GM19351 (cell line): ENCODE measurements at regions not wholly inside any gene's neighbourhood (a gene's known extent, or its start where the extent isn't known, plus 50 kb on each side); places are given as distances from the start of the nearest gene placed in this dataset.
"Not testable (repeated sequence)": the region's sequence is repeated elsewhere in the genome, so short reads cannot be mapped to it uniquely, and the experiment has no call there.

ENCODE experiments used
- ATAC-seq: cut with Tn5 transposase; IDR thresholded peaks from one replicate; pipeline ENCODE4 v1.9.1; 2021; ENCODE audit warnings: mild to moderate bottlenecking, moderate library complexity; ENCODE audit not compliant: unreplicated experiment

GRCh38 chr6:50330347-50330746 is 280.6 kb upstream of the DEFB112 start:
- ATAC-seq: no peak

- ATAC-seq: no peak
Measured at GRCh38 chr6:50330963-50331362, 281.2 kb upstream of the DEFB112 start.

DNA sequence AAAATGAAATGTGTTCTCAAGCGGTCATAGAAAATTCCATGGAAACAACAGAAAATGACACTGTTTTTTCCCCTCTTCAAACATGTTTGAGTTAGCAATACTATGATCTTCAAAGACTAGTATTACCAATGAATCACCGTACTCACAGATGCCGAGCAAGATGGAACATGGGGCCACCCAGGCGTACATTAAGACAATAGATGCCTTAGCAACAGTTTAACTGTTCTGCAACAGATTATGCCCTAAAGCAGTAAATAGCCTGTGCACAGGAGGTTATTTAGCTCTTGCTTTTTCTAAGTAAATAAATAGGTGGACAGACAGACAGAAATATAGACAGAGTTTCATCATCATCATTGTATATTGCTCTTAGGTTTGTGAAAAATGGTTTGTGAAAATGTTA is 284.0 kb upstream of the DEFB112 start:
- ATAC-seq: no peak

- no peak for ATAC-seq
Measured at GRCh38 chr6:50337532-50338122, 287.9 kb upstream of the DEFB112 start.

- no peak for ATAC-seq
Measured at GRCh38 chr6:50353603-50354002, 303.9 kb upstream of the DEFB112 start.

GRCh38 chr6:50358113-50358512 is 308.4 kb upstream of the DEFB112 start:
- ATAC-seq: no peak

DNA sequence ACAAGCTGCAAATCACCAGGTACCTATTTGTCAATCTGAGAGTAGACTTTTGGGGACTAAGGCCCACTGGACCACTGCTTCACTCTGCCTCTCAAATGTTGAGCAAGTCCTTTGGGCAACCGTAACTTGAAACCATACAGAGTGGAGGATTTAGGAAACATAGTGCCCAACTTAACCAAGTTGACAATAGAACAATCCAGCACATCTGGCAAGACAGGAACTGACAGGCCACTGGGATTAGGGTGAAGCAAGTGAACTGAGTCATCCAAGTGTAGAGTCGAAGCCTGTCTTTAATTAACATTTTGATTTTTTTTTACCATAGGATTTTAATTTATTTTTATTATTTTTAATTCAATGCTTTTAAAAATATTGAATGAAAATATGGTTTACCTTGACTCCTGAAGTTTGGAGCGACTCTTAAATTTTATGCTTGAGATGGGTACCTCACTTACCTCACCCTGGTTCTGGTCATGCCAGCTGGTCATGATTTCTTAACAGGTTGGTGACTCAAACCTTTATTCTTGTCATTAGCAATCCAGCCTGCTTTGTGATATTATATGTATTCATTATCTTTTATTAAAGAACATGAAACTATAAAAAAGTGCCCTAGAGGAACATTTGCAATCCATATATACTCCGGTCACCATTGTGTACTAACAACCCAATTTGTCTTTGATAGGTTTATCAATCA is 312.1 kb upstream of the DEFB112 start:
- ATAC-seq: no peak

DNA sequence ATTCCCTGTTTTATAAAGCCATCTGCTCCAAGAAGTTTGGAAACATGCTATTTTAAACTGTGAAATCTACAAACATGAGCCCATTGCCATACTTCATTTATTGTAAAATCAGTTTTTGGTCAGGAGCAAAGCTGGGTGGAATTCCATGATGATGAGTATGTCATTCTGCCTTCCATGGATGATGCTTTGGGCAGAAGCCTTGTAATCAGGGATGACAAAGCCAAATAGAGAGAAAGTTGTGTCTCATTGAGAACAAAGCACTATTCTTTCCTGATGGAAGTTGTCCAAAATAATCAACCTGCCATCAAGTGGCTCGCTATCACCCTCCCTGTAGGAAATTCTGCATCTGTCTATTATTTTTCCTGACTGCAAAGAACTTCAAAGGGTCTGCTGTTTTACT is 313.0 kb upstream of the DEFB112 start:
- no peak for ATAC-seq

DNA sequence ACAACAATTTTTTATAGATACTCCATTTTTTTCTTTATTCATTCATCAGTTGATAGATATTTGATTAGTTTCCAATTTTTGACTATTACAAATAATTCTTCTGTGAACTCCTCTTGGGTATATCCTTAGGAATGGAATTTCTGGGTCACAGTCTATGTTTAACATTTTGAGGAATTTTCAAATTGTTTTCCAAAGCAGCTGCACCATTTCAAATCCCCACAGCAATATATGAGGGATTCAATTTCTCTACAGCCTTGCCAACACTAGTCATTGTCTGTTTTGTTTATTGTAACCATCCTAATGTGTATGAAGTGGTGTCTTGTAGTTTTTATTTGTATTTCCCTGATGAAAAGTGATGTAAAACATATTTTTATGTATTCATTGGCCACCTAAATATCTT is 320.3 kb upstream of the DEFB112 start:
- no peak for ATAC-seq

DNA sequence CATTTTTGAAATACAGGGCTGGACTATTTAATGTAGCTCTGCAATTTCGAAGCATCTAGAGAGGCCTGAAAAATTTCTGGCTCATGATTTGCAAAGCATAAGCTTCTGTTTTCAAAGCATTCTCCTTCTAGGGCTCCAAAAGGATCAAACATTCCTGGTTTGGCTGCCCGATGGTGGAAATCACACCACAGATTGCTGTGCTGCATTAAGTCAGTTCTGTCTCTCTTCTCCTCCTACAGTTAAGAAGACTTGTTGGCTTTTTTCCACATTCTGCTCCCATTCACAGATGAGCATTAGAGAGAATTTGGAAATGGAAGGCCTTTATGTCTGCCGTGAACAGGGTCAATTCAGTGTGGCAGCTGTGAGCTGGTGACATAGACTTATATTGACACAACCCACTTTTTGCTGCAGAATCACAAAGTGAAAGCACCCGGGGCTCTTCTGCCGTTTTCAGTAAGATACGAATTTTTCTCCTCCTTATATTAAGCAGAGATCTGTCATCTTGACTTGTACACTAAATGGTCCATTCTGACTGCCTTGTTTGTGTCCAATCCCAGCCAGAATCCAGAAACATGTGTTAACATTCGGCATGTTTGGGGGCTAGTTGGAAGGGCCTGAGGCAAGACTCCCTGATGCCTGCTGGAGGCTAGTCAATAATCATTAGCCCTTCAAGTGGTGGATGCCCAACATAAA is 330.8 kb upstream of the DEFB112 start:
- ATAC-seq: no peak

DNA sequence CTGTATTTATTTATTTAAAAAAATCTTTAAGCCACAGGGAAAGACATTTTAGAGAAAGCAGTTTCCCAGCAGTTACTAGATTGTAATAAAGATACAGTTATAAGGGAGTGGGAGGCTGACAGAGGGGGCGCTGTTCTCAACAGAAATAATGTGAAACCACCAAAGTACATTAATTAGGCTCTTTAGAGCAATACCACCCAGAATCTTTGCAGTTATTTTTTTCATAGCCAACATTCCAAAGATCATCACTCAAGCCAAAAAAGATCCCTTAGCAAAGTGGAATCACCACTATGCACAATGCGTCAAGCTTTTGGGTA is 331.3 kb upstream of the DEFB112 start:
- ATAC-seq: no peak

- ATAC-seq: no peak
Measured at GRCh38 chr6:50390416-50390815, 322.9 kb upstream of the TFAP2D start.

DNA sequence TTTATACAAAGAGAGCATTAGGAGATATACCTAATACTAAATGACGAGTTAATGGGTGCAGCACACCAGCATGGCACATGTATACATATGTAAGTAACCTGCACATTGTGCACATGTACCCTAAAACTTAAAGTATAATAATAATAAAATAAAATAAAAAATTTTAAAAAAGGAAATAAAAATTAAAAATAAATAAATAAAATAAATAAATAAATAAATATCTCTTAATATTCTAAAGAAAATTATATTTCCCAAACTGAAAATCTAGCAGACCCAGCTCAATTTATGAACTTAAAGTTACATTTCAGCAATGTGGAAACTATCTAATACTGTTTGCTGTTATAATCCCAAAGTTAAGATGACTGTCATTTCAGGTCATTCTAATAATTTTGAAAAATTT is 319.2 kb upstream of the TFAP2D start:
- not testable (repeated sequence) for ATAC-seq

GRCh38 chr6:50404643-50405042 is 308.7 kb upstream of the TFAP2D start:
- no peak for ATAC-seq

GRCh38 chr6:50410579-50410978 is 302.7 kb upstream of the TFAP2D start:
- ATAC-seq: no peak

DNA sequence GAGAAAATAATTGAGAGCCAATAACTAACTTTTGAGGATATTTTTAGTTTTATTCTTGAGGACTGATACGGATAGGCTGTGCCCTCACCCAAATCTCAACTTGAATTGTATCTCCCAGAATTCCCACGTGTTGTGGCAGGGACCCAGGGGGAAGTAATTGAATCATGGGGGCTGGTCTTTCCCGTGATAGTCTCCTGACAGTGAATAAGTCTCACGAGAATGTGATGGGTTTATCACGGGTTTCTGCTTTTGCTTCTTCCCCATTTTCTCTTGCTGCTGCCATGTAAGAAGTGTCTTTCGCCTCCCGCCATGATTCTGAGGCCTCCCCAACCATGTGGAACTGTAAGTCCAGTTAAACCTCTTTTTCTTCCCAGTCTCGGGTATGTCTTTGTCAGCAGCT is 292.3 kb upstream of the TFAP2D start:
- ATAC-seq: not testable (repeated sequence)

DNA sequence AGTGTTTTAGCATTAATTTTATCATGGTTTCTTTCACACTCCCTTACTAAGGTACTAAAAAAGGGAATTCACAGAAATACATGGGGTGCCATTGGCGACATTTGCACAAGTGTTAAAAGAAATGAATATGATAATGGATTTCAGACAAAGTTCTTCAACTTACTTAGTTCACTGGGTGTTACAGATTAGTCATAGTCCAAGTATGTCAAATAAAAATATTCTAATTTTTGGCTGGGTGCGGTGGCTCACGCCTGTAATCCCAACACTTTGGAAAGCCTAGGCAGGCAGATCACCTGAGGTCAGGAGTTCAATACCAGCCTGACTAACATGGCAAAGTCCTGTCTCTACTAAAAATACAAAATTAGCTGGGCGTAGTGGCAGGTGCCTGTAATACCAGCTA is 286.1 kb upstream of the TFAP2D start:
- no peak for ATAC-seq

DNA sequence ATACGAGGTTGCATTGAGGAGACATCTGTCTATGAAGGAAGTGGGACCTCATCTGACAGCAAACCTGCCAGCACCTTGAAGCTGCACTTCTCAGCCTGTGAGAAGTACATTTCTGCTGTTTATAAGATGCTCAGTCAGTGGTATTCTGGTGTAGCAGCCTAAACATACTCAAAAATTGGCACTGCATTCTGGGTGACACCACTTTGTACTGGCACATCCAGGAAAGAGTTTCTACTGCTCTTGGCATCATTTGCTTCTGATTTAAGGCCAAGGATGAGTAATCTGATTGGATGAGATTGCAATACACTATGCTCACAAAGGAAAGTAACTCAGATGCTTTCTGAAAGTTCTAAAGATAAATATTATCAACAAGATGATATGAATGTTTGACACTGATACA is 275.4 kb upstream of the TFAP2D start:
- no peak for ATAC-seq

- ATAC-seq: no peak
Measured at GRCh38 chr6:50442531-50443040, 270.7 kb upstream of the TFAP2D start.

DNA sequence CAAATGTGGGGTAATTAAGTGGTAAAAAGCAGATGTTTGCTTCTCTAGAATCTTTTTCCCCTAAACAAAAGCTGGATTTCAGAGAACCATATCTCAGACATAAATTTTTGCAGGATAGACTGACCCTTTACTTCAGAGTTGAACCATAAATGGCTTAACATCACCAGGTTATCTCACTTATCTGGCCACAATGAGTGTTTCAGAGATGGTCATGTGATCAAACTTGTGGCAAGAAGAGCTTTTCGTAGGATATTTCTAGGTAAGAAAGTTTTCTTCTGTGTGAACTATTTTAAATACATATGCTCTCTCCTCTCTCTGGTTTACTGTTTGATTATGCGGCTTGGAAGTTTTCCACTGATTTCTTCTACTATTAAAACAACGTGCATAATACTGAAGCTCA is 270.2 kb upstream of the TFAP2D start:
- ATAC-seq: no peak

- no peak for ATAC-seq
Measured at GRCh38 chr6:50449128-50449527, 264.2 kb upstream of the TFAP2D start.

GRCh38 chr6:50451826-50452400 is 261.4 kb upstream of the TFAP2D start:
- ATAC-seq: no peak
